ENCODE measurements at regions not wholly inside any gene's neighbourhood (a gene's known extent, or its start where the extent isn't known, plus 50 kb on each side); places are given as distances from the start of the nearest gene placed in this dataset.

DNA sequence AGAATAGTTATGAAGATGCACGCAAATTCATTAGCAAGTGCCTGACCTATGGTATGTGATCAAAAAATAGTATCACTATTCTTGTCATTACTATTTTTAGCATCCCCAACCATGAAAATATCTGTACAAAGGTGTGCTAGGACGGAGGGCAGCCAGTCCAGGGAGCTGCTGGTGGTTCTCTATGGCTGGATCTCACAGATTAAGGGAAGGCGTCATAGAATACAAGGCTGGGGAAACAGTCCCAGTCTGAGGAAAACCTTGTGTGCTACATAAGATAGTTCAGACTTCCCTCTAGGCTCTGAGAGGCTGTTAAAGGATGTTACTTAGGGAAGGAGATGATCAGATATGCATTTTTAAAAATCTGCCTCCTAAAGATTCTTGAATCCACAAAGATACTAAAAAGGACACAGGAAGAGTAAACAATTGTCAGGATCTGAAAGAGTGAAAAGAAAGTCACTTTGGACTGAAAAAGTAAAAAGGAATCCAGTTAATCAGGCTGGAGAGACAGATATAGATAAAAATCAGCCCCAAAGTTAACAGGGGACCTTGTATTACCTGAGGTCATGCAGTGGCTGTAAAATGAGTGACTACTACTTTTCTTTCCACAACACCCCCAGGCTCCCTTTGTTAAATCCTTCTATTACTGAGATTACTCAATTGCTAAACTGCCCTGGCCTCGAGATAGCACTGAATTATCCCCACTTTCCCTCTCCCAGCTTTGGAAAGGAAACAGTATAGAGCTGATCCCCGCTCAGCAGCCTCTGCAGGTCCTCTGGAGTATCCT is 108.6 kb downstream of the MAB21L3 start:
- TF ChIP-seq GATA2 (IDR thresholded peaks at IDR 0.05; ENCODE audit: low read depth, low read length) (no peak), GATA3 (IDR thresholded peaks at IDR 0.05; ENCODE audit: low read depth, low read length) (no peak)

DNA sequence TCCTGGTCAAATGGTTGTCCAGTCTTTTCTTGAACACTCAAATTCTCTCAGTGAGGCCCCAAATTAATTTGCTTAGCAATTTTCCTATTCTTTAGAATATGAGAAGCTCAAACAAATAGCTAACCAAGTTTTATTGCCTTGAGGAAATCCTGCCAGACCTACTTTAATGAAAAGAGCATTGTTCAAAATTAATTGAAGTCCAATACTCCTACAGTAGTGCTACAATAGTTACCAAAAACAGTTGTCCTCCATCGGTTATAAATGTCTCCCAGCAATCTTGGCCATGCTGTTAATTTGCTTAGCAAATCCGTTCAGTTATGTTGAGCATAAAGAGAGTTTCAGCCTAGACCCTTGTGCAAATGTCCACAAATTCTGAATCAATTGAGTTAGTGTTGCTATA is 112.9 kb downstream of the MAB21L3 start:
- TF ChIP-seq GATA2 (IDR thresholded peaks at IDR 0.05; ENCODE audit: low read depth, low read length) = no peak

DNA sequence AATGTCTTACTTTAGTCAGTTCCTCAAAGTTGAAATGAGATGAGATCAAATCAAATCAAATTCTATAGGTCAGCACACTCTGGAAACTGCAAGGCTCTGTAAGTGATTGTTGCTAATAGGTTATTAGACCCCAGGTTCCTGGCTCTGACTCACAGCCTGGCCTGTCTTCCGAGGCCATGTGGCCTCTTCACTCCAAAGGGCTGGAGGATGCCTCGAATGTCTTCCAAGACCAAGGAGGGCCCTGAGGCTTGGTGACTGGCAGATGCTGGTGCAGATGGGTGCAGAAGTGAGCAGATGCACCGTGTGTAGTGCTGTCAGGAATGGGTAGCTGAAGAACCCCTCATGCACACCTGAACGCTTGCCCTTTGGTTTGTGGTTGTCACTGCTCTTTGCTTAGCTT is 113.4 kb downstream of the MAB21L3 start:
- TF ChIP-seq GATA3 (IDR thresholded peaks at IDR 0.05; ENCODE audit: low read depth, low read length) = no peak
- TF ChIP-seq GATA2 (IDR thresholded peaks at IDR 0.05; ENCODE audit: low read depth, low read length) = no peak

DNA sequence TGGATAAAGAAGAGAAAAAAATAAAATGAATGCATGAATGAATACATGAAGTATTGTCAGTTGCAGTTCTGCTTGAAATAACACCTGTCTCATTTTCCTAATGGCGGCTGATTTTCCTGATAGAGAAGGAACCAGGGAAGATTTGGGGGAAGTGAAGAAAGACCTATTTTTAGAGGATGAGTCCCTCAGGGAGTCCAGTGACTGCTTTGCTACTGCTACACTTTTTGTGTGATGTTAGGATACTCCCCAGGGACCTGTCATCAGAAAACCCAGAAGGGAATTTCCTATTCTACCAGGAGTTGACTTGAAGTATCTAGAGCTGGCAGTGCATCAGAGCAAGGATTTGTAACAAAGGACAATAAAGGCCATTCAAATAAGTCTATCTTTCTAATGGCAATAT is 114.8 kb downstream of the MAB21L3 start:
- no peak for TF ChIP-seq GATA3 (IDR thresholded peaks at IDR 0.05; ENCODE audit: low read depth, low read length)
- no peak for TF ChIP-seq GATA2 (IDR thresholded peaks at IDR 0.05; ENCODE audit: low read depth, low read length)

DNA sequence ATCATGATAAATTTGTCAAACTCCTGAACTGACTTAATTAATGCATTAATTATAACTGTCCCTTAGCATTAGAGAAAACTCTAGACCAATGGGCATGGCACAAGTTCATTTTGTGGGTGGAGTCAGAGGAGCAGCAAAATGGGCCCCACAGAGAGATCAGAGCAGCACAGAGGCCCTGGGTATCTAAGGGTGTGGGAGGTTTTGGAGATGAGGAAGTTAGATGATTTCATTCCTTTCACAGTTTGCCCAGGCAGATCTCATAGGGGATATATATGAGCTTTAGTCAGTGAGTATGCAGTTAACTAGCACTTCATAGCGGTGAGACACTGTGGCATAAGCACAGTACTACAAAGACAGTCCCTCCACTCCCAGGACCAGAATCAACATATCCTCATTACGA is 117.3 kb downstream of the MAB21L3 start:
- no peak for TF ChIP-seq GATA3 (IDR thresholded peaks at IDR 0.05; ENCODE audit: low read depth, low read length)
- TF ChIP-seq GATA2 (IDR thresholded peaks at IDR 0.05; ENCODE audit: low read depth, low read length) = no peak

DNA sequence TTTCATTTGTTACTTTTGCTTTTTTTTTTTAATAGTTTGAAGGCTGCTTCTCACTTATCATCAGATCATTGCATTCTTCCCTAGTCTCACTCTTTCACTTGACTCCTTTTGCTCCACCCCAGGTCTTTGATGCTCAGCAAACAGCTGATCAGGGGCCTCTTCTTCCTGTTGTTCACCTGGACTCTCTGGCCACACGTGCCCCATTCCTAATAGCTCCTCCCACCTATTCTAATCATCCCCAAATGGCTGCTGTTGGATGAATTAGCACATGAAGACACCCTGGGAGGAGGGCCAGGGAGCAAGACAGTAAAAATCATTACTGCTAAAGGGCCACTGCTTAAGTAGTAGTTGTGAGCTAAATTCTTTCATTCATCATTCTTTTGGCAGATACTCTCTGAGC is 119.5 kb downstream of the MAB21L3 start:
- no peak for TF ChIP-seq GATA3 (IDR thresholded peaks at IDR 0.05; ENCODE audit: low read depth, low read length)
- TF ChIP-seq GATA2 (IDR thresholded peaks at IDR 0.05; ENCODE audit: low read depth, low read length) = no peak

DNA sequence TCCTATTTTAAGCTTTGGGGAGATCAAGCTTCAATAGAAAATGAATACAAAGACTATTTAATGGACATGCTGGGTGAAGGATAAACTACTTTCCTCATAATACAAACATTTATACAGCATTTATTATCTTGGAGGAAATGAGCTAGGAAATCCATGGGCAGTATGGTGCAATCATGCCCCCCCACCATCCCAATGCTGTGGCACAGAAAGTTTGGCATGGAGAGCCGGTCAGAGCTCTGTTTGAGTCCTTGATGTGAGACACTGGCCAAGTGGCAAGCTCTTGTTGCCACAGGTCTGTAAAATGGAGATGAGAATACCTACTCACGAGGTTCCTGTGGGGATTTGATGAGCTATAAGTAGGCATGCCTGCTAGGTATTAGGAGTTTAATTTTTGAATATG is 120.6 kb downstream of the MAB21L3 start:
- TF ChIP-seq GATA2 (IDR thresholded peaks at IDR 0.05; ENCODE audit: low read depth, low read length) = no peak
- no peak for TF ChIP-seq GATA3 (IDR thresholded peaks at IDR 0.05; ENCODE audit: low read depth, low read length)

DNA sequence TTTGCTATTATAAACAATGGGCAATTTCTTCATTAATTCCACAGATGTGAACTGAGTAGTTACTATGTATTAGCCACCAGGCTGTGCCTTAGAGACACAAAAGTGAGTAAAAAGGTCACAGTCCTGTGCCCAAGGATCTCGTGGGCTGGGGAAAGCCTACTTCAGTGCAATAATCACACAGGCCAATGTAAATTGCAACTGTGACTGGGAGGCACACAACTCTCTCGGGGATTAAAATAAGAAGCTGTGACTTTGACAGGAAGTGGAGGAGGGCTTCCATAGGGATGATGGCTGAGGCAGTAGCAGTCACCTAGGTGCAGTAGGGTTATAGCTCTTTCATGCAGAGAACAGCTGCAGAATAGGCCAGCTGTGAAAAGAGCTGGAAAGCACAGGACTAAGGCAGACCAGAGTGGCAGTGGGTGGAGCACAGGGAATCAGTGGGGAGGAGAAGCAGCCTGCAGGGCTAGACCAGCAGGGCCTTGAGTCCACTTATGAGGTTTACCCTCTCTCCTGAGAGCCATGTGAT is 121.9 kb downstream of the MAB21L3 start:
- TF ChIP-seq GATA2 (IDR thresholded peaks at IDR 0.05; ENCODE audit: low read depth, low read length) = no peak
- TF ChIP-seq GATA3 (IDR thresholded peaks at IDR 0.05; ENCODE audit: low read depth, low read length) = no peak

DNA sequence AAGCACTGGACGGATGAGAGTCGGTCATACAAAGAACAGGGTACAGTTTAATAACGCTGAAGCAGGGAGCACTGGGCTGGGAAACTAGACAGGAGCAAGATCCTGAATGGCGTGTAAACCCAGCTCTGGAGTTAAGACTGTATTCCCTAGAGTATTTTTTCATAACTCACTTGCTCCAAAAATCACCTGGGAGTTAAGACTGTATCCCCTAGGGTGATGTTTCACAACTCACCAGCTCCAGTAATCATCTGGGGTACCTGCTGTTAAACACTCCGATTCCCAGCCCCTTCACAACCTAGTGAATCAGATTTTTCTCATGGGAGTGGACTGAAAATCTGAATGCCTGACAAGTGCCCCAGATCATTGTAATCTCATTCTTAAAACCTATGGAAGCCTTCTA is 123.2 kb downstream of the MAB21L3 start:
- no peak for TF ChIP-seq GATA3 (IDR thresholded peaks at IDR 0.05; ENCODE audit: low read depth, low read length)
- TF ChIP-seq GATA2 (IDR thresholded peaks at IDR 0.05; ENCODE audit: low read depth, low read length) = no peak

DNA sequence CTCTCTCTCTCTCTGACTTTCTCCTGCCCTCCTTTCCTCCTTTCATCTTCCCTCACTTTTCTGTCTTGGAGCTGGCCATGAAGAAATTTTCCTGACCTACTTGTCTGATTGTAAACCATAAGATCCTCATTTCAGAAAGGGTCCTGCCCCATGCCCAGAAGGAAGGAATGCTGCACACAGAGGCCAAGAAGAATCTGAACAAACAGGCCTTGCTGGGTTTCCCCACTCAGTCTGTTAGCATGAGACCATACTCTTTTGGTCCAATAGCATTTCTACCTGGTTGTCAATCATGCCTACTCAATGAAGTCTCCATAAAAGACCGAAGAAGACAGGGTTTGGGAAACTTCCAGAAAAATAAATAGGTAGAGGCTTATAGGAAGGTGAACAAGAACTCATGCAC is 128.7 kb downstream of the MAB21L3 start:
- TF ChIP-seq GATA2 (IDR thresholded peaks at IDR 0.05; ENCODE audit: low read depth, low read length) (no peak), GATA3 (IDR thresholded peaks at IDR 0.05; ENCODE audit: low read depth, low read length) (no peak)

DNA sequence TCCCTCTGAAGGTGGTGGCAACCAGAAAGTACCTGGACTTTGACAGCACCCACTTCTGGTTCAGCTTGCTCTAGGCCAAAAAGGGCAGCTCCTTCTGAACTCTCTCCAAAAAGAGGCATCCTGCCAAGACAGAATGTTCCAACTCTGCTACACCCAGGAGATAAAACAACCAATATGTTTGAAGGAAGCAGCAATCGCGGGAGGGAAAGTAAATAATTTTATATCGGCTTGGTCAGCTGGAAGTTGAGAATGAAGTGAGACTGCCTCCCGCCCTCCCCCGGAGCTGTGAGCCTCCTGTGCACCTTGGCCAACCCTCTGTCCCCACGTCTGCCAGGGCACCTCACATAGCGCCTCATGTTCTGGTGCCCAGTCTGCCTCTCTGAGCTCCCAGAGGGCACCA is 130.3 kb upstream of the ATP1A1 start:
- TF ChIP-seq GATA3 (IDR thresholded peaks at IDR 0.05; ENCODE audit: low read depth, low read length) (no peak), GATA2 (IDR thresholded peaks at IDR 0.05; ENCODE audit: low read depth, low read length) (no peak)

DNA sequence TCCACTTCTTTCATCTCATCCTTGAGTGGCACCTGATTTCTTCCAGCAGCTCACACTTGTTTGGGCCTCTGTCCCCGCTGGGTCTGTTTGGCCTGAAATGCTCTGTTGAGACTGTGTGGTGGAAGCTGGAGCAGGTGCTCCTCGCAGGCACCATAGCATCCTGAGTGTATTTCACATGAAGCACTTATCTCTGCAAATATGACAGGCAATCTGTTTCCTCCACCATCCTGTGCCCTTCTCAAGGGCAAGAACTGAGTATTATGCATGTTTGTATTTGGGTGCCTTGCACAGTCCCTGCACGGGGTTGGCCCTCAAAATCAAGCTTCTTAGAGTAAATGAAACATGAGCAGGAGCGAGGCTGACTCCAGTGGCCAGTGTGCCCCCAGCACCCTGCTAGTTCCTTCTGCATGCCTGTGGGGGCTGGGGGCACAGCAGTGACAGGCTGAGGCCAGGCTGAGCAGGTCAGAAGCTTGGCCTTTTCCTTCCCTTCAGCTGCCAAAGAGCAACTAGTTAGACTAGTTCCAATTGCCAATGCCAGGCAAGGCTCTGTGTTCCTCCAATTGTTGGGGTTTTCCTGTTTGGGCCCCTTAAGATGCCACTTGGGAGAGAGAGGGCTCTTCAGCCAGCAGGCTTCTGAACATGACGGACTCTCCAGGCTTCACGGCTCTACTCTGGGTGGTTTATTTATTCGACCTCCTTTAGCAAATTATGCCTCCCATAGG is 129.6 kb upstream of the ATP1A1 start:
- no peak for TF ChIP-seq GATA3 (IDR thresholded peaks at IDR 0.05; ENCODE audit: low read depth, low read length)
- TF ChIP-seq GATA2 (IDR thresholded peaks at IDR 0.05; ENCODE audit: low read depth, low read length) = no peak

DNA sequence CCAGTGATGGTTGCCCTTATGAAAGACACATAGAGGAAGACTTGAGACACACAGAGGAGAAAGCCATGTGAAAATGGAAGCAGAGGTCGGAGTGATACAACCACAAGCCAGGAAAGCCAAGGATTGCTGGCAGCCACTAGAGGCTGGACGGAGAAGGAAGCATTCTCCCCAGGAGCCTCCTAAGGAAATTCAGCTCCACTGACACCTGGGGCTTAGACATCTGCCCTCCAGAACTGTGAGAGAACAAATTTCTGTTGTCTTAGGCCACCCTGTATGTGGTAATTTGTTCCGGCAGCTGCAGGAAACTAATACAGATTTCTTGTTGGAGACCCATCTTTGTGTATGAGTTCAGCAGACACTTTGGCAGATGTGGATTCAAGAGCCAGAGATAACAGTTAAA is 126.9 kb upstream of the ATP1A1 start:
- no peak for TF ChIP-seq GATA2 (IDR thresholded peaks at IDR 0.05; ENCODE audit: low read depth, low read length)
- no peak for TF ChIP-seq GATA3 (IDR thresholded peaks at IDR 0.05; ENCODE audit: low read depth, low read length)

DNA sequence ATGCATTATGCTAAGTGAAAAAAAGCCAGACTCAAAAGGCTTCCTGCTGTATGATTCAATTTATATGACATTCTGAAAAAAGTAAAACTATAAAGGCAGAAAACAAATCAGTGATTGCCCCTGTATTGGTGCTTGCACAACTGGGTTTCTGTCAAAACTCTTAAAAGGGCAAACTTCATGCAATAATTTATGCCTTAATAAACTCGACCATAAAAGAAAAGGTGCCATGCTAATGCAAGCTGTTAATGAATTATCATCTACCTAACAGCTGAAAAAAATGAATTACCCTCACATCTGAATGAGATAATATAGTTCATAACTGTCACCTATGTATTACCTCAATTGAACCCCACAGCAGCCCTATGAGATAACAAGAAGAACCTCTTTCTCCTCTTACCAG is 120.8 kb upstream of the ATP1A1 start:
- TF ChIP-seq GATA2 (IDR thresholded peaks at IDR 0.05; ENCODE audit: low read depth, low read length) (no peak), GATA3 (IDR thresholded peaks at IDR 0.05; ENCODE audit: low read depth, low read length) (no peak)

DNA sequence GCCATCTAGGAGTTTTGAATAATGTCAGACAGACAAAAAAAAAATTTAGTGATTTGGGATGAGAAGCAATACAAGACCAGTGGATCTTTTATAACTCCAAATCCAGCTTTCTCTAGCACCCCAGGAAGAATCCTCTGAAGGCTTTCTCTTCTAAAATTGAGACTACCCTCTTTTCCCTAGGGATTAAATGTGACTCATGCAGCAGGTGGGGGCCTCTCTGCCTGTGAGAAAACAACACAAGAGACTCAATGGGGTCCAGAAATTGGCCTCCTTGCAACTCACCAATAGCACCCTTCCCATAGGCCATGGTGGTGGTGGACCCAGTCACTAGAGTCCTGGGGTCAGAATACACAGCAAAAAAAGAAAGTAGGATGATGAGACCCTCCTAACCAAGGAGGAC is 120.3 kb upstream of the ATP1A1 start:
- TF ChIP-seq GATA2 (IDR thresholded peaks at IDR 0.05; ENCODE audit: low read depth, low read length) (no peak), GATA3 (IDR thresholded peaks at IDR 0.05; ENCODE audit: low read depth, low read length) (no peak)
